Stomach (tissue), 8 donors: ENCODE measurements at regions not wholly inside any gene's neighbourhood (a gene's known extent, or its start where the extent isn't known, plus 50 kb on each side); places are given as distances from the start of the nearest gene placed in this dataset.
"Not testable (repeated sequence)": the region's sequence is repeated elsewhere in the genome, so short reads cannot be mapped to it uniquely, and the experiment has no call there.

Experiments
- DNase-seq, 2 donors: peaks; one replicate each; pipeline versions ENCODE4 v3.0.0 to v3.0.0-alpha.2; 2013 to 2019
- H3K27ac ChIP-seq, 5 donors: fragments of 200-600 bp in 4 of 5; sonication (generic) in 4 of 5; one replicate each; pipeline ENCODE4 v1.5.1; 2013 to 2019; ENCODE audit warnings: mild to moderate bottlenecking in 1 of 5, moderate library complexity in 1 of 5
- H3K27me3 ChIP-seq, 3 donors: fragments of 200-600 bp; sonication (generic); one replicate each; pipeline ENCODE4 v1.5.1; 2017 to 2019; ENCODE audit warnings: mixed run types in 1 of 3
- H3K36me3 ChIP-seq, 4 donors: fragments of 200-600 bp; sonication (generic); 1 replicate in 3 of 4; 2 replicates in 1 of 4; pipeline ENCODE4 v1.5.1; 2016 to 2019
- H3K4me1 ChIP-seq, 4 donors: fragments of 200-600 bp; sonication (generic); one replicate each; pipeline ENCODE4 v1.5.1; 2016 to 2019
- H3K4me3 ChIP-seq, 4 donors: fragments of 200-600 bp; sonication (generic) in 3 of 4; one replicate each; pipeline ENCODE4 v1.5.1; 2016 to 2019; ENCODE audit warnings: mild to moderate bottlenecking in 1 of 4
- H3K9me3 ChIP-seq, 4 donors: fragments of 200-600 bp; sonication (generic); one replicate each; pipeline ENCODE4 v1.5.1; 2016 to 2019
- CTCF ChIP-seq, 7 experiments: fragments of 450-650 bp in 4 of 7; fragments of 200-600 bp in 3 of 7; sonication (generic) in 3 of 7; IDR thresholded peaks; one replicate each; pipeline ENCODE4 v1.5.1; 2016 to 2019; ENCODE audit warnings: antibody characterized with exemption in 7 of 7, control low read depth in 2 of 7, mild to moderate bottlenecking in 1 of 7
- EP300 ChIP-seq: sonication (generic); formaldehyde crosslinking; IDR thresholded peaks from one replicate; pipeline ENCODE4 v1.6.1; 2017; ENCODE audit warnings: antibody characterized with exemption
- POLR2A ChIP-seq, 4 donors: fragments of 450-650 bp; IDR thresholded peaks; one replicate each; pipeline ENCODE4 v1.6.1; 2016; ENCODE audit warnings: antibody characterized with exemption in 4 of 4, control low read depth in 2 of 4, mild to moderate bottlenecking in 1 of 4, moderate library complexity in 1 of 4
- POLR2AphosphoS5 ChIP-seq, 3 donors: sonication (generic); formaldehyde crosslinking; IDR thresholded peaks; one replicate each; pipeline ENCODE4 v1.6.1; 2016; ENCODE audit warnings: antibody characterized with exemption in 3 of 3
- WGBS, 5 donors: extraction: QIAGEN DNeasy Blood & Tissue Kit in 3 of 5; methylation state at CpG; one replicate each; pipeline versions ENCODE4 v1.1.5 to v1.1.7; 2013 to 2018; 5-methylcytosine and 5-hydroxymethylcytosine counted together
- intact Hi-C: fragments of 100-400 bp; cut with DNase I; formaldehyde crosslinking; loops from one replicate; pipeline ENCODE4 v1.15.1; 2023; ENCODE audit warnings: low total_unique reads
- donor health status: healthy with polysubstance abuse.
- donor health status: Bipolar disorder and iron deficiency.
- donor health status: healthy.

DNA sequence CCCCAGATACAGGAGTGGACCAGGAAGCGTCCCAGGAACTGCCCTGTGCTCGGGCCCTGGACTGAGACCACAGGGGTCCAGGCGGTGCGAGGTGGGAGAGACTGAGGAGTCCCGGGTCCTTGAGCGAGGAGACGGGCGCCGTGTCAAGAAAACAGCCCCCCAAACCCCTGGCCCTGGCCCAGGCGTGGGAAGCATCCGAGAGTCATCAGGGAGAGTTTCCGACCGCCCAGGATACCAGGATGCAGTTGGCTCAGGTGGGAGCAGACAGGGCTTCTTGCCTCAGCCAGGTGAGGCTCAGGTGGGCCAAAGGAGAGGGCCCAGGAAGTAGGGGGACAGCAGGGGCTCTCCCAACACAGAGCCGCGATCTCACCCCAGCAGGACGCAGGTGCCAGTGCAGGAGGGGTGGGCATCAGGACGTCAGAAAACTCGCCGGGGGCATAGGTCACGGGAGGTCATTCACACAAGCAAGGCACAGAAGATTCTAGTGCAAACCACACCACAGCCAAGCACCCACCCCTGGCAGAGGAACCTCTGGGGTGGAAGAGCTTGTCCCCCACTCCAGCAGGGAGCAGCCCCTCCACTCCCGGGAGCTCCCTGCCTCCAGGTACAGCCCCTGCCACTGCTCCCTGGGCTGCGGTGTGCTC is 102.5 kb upstream of the EIF5 start:
- intact Hi-C loops = no loop called here
- no peak overlapping the region for H3K27ac ChIP-seq
- no peaks in the 10 kb centered on the region for H3K9me3 ChIP-seq
- H3K4me1 ChIP-seq = peaks cover 0 to 21% (median 0%) of the 10 kb centered on the region in 4 donors
- H3K27me3 ChIP-seq = peaks cover 0 to 25% (median 0%) of the 10 kb centered on the region in 3 donors
- no peaks in the 10 kb centered on the region for H3K36me3 ChIP-seq
- H3K4me3 ChIP-seq = no peak overlapping the region
- 85 to 93% (median 90%) methylated on average over 17 to 22 of the region's 22 CpGs for WGBS, 5 donors
- no peak for TF ChIP-seq POLR2AphosphoS5 (IDR thresholded peaks at IDR 0.05)
- TF ChIP-seq EP300 = no peak
- TF ChIP-seq CTCF (IDR thresholded peaks at IDR 0.05) = no peak
- TF ChIP-seq POLR2A (IDR thresholded peaks at IDR 0.05) = no peak
- DNase-seq = no peak

- Histone ChIP-seq H3K36me3 (no peaks in the 10 kb centered on the region), H3K4me3 (no peak overlapping the region), H3K27me3 (peaks cover 0 to 18% (median 0%) of the 10 kb centered on the region in 3 donors), H3K9me3 (no peaks in the 10 kb centered on the region), H3K4me1 (peaks cover 0 to 21% (median 0%) of the 10 kb centered on the region in 4 donors), H3K27ac (no peak overlapping the region)
- WGBS, 5 donors = 55 to 75% (median 64%) methylated on average over 9 to 13 of the region's 13 CpGs
- intact Hi-C loops = no loop called here
- peak in 1 of 2 donors; percentile 61 for DNase-seq
- no peak for TF ChIP-seq POLR2A (IDR thresholded peaks at IDR 0.05)
- TF ChIP-seq EP300 = no peak
- no peak for TF ChIP-seq POLR2AphosphoS5 (IDR thresholded peaks at IDR 0.05)
- no peak for TF ChIP-seq CTCF (IDR thresholded peaks at IDR 0.05)
These were observed 101.8 kb upstream of the EIF5 start for GRCh38 chr14:103232031-103232808.

DNA sequence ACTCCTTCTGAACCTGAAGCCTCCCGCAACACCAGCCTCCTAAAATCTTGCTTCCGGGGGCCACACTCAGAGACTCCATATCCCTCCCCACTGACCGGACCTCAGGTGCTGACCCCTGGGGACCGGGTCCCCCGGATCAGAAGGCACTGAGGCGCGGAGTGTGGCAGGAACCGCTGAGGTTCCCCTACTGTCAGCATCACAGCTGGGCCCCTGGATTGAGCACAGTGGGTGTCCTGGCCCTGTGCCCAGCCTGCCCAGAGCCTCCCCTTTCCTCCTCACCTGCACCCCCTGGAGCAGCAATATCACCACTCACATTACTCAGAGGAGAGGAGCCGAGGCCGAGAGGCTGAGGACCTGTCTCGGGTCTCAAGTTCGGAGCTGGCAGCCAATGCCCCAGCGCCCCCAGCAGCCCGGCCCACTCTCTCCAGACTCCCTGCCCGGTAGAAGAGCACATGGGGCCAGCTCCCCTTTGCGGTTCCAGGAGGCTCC is 101.2 kb upstream of the EIF5 start:
- DNase-seq = no peak
- Histone ChIP-seq H3K27me3 (peaks cover 0 to 15% (median 0%) of the 10 kb centered on the region in 3 donors), H3K4me3 (no peak overlapping the region), H3K4me1 (peaks cover 0 to 21% (median 0%) of the 10 kb centered on the region in 4 donors), H3K27ac (no peak overlapping the region), H3K36me3 (no peaks in the 10 kb centered on the region), H3K9me3 (peaks cover 0 to 5% (median 4%) of the 10 kb centered on the region in 4 donors)
- WGBS, 5 donors = 86 to 91% (median 88%) methylated on average over 14 to 16 of the region's 16 CpGs
- intact Hi-C loops = no loop called here
- TF ChIP-seq EP300 (no peak), POLR2AphosphoS5 (IDR thresholded peaks at IDR 0.05) (no peak), CTCF (IDR thresholded peaks at IDR 0.05) (no peak), POLR2A (IDR thresholded peaks at IDR 0.05) (no peak)

DNA sequence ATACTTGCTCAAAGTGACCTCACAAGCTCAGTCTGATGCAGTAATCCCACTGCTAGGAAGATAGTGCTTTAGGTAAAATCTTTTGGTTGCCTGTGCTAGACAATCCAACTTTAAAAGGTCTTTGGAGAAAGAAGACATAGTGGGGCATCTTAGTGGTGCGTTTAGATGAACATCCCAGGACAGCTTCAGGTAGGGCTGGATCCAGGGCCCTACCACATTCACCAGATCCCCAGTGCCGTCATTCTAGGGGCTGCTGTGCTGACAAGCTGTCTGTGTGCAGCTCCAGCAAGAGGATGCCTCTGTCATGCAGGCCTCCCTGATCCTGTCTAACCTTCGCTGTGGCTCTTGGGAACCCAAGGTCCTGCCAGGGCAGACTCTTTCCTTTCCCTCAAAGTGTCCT is 100.7 kb upstream of the EIF5 start:
- H3K9me3 ChIP-seq = peaks cover 0 to 10% (median 8%) of the 10 kb centered on the region in 4 donors
- intact Hi-C loops = no loop called here
- no peak for DNase-seq
- TF ChIP-seq POLR2AphosphoS5 (IDR thresholded peaks at IDR 0.05) = no peak
- no peak for TF ChIP-seq EP300
- TF ChIP-seq POLR2A (IDR thresholded peaks at IDR 0.05) = no peak
- TF ChIP-seq CTCF (IDR thresholded peaks at IDR 0.05) = no peak
- H3K27me3 ChIP-seq = peaks cover 0 to 15% (median 0%) of the 10 kb centered on the region in 3 donors
- peaks cover 0 to 21% (median 0%) of the 10 kb centered on the region in 4 donors for H3K4me1 ChIP-seq
- no peaks in the 10 kb centered on the region for H3K36me3 ChIP-seq
- no peak overlapping the region for H3K27ac ChIP-seq
- 96 to 100% (median 98%) methylated on average over 1 to 3 of the region's 3 CpGs for WGBS, 5 donors
- H3K4me3 ChIP-seq = no peak overlapping the region

DNA sequence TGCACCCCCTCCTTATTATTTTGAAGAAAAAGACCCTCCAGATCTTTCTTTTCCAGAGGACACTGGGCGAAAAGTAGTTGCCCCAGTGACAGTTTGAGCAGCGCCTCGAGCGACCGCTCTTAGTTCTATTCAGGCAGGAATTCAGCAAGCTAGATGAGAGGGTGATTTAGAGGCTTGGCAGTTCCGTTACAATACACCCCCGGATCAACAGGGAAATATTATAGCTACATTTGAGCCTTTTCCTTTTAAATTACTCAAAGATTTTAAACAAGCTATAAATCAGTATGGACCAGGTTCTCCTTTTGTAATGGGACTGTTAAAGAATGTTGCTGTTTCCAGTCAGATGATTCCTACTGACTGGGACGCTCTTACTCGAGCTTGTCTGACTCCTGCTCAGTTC is 99.2 kb upstream of the EIF5 start:
- intact Hi-C loops, H3K4me3 ChIP-seq, H3K27ac ChIP-seq, H3K27me3 ChIP-seq, H3K36me3 ChIP-seq, DNase-seq: not testable (repeated sequence)
- H3K4me1 ChIP-seq = peaks cover 0 to 21% (median 0%) of the 10 kb centered on the region in 4 donors
- peaks cover 6 to 25% (median 23%) of the 10 kb centered on the region in 4 donors for H3K9me3 ChIP-seq
- WGBS, 5 donors = 55 to 81% (median 70%) methylated on average over 9 of the region's 9 CpGs

DNA sequence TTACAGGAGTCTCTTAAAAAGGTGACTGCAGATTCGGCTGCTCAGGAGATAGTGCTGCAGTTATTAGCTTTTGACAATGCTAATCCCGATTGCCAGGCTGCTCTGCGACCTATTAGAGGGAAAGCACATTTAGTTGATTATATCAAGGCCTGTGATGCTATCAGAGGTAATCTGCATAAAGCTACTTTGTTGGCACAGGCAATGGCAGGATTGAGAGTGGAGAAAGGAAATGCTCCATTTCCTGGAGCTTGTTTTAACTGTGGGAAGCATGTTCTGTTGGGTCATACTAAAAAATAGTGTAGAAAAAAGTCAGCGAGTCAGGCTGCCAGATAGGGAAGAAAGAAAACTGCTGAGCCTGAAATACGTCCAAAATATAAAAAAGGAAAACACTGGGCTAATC is 98.5 kb upstream of the EIF5 start:
- 14 to 34% (median 30%) methylated on average over 5 of the region's 5 CpGs for WGBS, 5 donors
- H3K36me3 ChIP-seq, DNase-seq, H3K27me3 ChIP-seq, H3K4me3 ChIP-seq, intact Hi-C loops: not testable (repeated sequence)
- Histone ChIP-seq H3K4me1 (peaks cover 0 to 21% (median 0%) of the 10 kb centered on the region in 4 donors), H3K27ac (peak overlapping the region in 1 of 5 donors; percentile 26), H3K9me3 (peaks cover 6 to 25% (median 23%) of the 10 kb centered on the region in 4 donors)
